GM19025 (cell line): ENCODE measurements at regions not wholly inside any gene's neighbourhood (a gene's known extent, or its start where the extent isn't known, plus 50 kb on each side); places are given as distances from the start of the nearest gene placed in this dataset.
"Not testable (repeated sequence)": the region's sequence is repeated elsewhere in the genome, so short reads cannot be mapped to it uniquely, and the experiment has no call there.

Experiments used
- ATAC-seq: cut with Tn5 transposase; IDR thresholded peaks from one replicate; pipeline ENCODE4 v1.9.1; 2021; ENCODE audit warnings: mild to moderate bottlenecking, low read depth, moderate library complexity; ENCODE audit not compliant: unreplicated experiment

DNA sequence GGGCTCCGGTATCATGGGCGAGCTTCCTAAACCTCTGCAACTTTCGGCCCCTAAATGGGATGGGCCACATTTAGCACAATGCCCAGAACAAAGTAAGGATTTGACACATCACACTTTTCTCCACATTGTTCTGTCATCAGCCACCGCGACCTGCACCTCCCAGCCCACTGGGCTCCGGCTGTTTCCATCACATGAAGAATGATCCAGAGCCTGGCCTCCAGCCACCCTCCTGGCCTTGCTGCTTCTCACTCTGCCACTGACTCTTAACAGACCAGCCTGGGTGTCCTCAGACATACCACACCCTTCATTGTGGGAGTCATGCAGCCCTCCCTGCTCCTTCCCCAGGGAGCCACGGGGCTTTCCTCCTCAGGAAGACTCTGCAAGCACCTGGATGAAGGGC lies 113.7 kb downstream of the IGLL1 start:
- no peak for ATAC-seq

DNA sequence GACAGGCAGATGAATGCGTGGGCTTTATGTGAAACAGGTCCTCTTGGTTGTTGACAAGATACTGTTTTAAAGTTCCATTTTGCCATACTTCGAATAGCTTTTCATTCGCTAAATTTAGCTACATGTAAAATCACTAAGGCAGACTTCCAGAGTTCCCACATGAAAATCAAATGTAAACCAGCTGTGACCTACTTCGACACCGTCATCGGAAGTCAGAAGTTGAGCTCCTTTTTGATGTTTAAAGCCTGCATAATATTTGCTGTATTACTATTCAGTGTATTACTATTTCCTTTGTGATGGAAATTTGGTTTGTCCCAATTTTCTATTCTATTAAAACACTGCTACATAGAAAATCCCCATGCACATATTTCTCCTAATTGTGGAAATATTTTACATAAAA lies 115.3 kb downstream of the IGLL1 start:
- not testable (repeated sequence) for ATAC-seq

DNA sequence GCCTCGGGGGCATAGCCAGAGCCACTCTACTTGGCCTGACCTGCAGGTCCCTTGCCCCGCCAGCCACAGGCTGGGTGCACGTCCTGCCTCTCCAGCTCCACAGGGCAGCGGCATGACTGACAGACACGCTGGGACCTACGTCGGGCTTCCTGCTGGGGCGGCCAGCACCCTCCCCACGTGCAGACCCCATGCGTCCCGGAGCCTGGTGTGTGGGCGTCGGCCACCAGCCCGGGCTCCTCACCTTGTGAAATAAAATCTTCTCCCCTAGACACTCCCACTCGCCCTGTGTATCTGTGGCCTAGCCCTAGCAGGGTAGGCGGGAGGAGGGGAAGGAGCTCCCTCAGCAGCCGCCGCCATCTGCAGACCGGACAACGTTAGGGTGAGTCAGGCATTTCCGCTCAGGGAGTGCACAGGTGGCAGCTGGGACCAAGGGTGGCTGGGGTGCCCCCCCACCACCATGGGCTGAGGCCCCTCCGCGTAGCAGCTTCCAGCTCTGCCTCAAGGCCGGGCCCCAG lies 119.5 kb downstream of the IGLL1 start:
- ATAC-seq: not testable (repeated sequence)

DNA sequence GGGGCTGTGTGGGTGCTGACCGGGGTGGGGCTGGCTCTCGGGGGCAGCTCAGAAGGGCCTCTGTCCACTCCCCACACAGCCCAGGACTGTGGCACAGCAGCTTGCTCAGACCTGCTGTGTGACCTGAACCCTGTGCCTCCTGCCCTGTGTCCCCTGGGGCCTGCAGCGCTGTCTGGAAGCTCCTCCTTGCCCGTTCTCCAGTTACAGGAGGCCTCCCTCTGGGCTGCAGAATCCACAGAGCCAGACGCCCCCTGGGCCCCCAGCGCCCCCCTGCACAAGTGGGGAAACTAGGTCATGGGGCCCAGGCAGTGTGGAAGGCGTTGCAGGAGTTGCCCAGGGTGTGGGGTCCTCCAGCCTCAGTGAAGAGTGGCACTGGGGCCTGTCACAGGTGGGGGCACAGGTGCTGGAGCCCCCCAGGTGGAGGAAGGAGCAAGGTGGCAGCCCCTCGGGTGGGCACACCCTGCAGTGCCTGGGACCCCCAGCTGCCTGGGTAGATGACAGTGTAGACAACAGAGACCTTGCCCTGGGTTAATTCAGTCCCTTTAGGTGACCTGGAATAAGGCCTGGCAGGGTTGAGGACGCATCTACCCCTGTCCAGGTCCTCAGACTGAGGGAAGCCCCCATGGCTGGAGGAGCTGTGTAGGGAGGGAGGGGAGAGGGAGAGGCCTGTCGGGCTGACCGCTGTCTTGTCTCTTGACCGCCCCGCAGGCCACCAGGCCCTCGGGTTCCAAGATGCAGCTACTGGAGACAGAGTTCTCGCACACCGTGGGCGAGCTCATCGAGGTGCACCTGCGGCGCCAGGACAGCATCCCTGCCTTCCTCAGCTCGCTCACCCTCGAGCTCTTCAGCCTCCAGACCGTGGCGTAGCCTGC lies 120.2 kb downstream of the IGLL1 start:
- not testable (repeated sequence) for ATAC-seq

DNA sequence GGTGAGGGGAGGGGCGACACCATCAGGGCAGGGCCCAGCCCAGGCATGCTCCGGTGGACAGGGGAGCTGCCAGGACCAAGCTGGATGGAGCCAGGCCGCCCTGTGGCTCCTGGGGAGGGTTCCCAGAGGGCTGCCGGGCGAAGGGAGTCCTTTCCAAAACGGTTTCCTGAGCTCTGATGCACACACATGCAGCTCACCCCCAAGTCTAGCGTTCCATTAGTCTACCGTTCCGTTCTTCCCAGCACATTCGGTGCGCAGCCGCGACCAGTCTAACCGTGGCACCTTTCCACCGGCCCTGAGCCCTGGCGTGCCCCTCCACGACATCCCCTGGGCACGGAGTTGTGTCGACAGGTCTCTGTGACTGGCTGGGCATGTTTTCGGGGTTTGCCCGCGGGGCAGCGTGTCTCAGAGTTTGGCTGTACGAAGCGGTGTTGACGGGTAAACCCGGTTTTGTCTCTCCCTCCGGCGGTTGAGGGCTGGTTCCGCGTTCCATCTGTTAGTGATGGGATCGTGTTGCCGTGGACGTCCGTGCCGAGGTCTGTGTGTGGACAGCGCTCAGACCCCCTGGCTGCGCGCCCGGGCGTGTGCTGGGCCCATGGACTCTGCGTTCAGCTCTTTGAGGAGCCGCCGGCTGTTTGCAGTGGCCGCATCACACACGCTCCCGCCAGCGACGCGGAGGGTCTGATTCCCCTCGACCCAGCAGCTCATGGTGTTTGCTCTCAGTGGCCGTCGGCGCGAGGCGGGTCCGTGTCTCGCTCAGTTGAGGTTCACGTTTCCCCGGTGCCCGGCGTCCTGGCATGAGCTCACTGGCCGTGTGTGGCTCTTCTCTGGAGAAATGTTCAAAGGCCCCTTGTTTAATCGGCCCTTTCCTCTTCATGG lies 121.2 kb downstream of the IGLL1 start:
- no peak for ATAC-seq

DNA sequence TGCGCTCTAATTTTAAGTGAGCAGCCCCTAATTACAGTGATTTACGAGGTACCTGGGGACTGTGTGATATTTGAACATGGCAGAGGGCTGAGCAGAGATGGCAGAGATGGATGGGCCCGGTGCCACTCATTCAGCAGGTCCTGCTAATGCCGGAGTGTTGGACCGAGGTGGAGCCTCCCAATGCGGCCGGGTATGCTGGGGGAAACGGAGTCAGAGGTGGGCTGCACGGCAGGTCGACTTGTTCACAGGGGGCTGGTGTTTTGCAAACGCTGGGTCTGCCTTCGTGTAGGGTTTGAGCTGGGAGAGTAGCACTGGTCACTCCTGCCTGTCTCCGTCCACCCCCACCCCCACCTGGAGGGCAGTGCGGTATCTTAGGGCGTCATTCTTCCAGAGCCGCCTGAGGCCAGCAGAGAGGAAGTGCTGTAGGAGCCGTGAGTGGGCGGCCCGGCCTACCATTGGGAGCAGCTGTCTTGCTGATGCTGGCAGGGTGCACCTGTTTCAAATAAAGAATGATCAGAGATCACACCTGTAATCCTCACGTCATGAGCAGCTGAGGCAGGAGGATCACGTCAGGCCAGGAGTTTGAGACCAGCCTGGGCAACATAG lies 122.6 kb downstream of the IGLL1 start:
- no peak for ATAC-seq

DNA sequence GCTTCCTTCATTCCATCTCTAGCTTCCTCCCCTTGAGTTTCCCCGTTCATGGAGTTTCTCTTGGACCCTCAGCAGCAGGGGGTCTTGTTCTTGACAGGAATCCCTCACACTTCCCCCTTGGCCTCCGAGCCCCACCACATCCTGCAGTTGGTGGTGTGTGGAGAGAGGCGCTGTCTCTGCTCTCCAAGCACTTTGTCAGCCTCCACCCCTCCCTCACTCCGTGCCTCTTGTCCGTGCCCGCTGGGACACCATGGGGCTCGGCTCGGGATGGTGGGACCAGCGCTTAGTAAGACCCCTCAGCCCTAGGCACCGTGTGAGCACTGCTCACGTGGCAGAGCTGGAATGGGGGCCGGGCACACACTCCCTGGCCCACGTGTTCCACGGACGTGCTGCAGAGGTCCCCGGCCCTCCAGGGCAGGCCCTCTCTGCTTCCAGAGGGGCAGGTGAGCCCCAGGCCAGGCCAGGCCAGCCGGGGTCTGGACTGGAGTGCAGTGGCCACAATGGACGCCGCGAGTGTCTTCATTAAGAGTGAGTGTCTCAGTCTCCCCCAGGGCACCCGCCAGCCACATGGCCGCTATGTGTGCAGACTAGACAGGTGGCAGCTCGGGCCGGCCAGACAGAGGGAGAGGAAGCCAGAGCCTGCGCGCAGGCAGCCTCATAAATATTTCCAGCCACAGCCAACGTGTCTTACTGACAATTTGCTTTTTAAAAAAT lies 123.3 kb downstream of the IGLL1 start:
- ATAC-seq: not testable (repeated sequence)

DNA sequence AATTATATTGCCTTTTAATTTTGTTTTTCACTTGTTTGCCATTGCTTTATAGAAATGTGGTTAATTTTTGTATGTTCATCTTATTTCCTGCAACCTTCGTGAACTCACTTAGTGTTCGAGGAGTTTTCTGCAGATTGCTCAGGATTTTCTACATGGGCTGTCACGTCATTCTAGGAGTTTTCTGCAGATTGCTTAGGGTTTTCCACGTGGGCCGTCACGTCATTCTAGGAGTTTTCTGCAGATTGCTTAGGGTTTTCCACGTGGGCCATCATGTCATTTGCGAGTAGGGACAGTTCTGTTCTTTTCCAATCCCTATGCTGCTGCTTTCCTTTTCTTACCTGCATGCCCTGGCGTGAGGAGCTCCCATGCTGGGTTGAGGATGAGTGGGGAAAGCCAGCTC lies 125.7 kb downstream of the IGLL1 start:
- not testable (repeated sequence) for ATAC-seq

DNA sequence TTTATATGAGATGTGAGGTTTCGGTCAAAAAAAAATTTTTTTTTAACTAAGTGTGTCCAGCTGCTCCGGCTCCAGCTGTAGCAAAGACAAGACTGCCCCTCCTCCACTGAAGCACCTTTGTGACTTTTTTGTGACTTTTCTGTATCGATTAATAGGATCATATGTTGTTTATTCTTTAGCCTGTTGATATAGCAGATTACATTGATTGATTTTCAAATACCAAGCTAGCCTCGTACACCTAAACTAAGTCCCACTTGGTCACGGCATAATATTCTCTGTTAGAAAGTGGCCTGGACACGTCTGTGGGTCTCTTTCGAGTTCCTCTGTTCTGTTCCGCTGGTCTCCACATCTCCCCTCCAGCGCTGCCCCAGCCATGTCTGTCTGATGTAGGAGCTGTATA lies 126.8 kb downstream of the IGLL1 start:
- no peak for ATAC-seq

DNA sequence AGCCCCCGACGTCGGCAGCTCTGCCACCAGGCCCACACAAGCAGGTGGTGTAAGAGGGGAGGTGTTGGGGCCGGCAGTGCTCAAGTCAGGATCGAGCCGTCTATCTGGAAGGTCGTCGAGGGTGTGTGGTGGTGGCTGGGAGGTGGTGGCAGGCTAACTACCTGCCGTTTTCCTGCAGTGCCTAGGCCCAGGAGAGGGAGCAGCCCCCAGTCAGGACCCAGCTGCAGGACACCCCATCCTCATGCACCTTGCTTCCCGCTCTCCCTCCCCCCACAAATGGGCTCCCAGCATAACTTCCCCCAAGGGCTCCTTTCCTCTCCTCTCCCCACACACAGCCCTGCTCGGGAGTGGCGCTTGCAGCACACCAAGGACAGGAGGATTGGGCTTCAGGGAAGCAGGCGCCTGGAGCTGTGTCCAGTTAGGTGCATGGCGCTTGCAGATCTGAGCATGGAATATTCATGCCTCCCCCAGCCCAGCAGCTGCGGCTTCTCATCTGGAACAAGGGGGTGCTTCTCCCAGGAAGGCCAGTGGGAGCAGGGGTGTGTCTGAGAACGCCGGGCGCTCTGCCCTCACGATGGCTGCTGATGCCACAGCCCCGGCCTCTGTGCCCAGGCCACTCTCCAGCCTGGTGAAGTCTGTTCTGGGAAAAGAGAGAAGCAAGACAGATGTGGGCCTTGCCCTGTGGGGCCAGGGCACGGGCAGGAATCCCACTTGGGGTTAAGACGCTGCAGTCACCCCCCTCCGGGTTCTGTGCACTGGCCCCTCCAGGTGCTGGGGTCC lies 127.7 kb downstream of the IGLL1 start:
- no peak for ATAC-seq

DNA sequence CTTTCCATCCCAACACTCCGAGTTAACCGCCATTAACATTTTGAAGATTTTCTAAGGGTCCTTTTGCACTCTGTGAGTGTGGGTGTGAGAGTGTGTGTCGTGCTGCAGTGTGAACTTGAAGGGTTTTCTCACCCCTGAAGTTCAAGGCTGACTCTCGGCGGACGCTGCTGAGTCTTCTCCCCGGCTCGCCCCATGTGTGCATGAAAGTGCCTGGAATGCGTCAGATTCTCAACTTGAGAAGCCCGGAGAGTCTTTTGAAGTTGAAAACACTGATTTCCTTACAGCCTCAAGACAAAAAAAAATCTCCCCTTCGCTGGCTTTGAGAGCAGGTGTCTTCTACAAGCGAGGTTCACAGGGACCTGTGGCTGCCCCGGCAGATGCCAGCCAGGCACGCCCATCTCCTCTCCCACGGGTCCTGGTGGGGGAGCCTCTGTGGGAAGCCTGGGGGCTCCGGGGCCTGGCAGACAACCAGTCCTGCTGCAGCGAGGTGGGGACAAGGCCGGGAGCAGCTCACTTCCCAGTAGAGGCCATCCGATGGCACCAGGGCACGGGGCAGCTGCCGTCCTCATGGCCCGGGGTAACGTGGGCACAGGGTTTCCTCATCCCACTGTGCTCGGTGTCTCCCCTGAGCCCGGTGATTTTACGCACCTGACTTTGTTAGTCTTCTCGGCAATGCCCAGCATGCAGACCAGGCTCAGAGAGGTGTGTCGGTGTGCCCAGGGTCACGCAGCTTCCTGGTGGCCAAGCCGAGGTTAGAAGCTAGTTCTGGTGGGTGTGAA lies 128.4 kb downstream of the IGLL1 start:
- ATAC-seq: not testable (repeated sequence)

DNA sequence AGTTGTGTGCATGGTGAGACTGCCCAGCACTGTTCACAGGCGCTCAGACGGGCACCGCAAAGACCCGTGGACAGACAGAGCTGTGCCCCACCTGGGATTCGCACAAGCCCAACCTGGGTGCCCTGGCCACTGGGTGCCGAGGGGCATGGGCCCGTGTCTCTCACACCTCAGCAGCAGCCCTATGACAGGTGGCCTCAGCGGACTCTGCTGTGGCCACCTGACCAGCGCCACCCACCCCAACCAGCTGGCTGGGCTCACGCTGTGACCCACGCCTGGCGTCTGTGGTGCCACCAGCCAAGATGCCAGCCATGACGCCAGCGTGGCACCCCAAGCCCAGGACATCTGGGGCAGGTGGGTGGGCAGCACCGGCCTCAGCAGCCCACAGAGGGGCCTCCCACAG lies 129.3 kb downstream of the IGLL1 start:
- not testable (repeated sequence) for ATAC-seq

DNA sequence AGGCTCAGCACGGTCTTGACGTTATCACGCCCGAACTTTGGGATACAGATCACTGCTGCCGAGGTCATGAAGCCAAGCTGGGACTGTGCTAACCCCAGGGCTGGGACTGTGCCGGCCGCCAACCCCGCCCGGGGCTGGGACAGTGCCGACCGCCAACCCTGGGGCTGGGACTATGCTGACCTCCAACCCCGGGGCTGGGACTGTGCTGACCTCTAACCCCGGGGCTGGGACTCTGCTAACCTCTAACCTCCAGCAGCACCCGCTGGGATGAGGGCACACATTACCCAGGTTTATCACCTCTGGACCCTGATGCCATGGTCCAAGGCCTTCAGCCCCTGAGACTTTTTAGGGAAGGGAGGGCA lies 129.7 kb downstream of the IGLL1 start:
- no peak for ATAC-seq

DNA sequence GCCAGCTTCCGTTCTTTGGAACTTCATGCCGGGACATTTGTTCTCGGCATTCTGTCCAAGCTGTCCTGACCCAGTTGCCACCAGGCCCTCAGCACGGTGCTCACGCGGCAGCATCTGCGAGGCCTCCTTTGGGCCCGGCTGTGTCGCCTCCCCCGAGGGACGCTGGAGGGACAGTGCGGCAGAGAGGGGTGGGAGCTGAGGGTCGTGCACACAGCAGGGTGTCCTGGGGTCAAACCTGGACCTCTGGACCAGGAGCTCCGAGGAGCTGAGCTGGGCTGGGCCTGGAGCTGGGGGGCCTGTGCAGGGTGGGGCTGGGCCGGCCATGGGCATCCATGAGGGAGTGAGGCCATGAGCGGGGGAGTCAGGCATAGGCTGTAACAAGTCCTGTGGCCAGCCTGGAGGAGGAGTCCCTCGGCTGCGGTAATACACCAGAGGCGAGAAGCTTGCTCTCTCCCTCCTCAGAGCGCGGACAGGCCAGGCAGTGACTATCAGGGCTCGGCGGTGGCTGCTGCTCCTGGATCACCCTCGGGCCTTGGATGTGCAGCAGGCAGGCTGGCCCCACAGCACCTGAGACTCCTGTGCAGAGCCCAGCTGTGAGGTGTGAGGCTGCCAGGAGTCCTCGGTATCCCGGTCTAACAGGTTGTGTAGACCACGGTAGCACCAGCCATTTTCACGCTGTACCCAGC lies 130.2 kb downstream of the IGLL1 start:
- not testable (repeated sequence) for ATAC-seq

DNA sequence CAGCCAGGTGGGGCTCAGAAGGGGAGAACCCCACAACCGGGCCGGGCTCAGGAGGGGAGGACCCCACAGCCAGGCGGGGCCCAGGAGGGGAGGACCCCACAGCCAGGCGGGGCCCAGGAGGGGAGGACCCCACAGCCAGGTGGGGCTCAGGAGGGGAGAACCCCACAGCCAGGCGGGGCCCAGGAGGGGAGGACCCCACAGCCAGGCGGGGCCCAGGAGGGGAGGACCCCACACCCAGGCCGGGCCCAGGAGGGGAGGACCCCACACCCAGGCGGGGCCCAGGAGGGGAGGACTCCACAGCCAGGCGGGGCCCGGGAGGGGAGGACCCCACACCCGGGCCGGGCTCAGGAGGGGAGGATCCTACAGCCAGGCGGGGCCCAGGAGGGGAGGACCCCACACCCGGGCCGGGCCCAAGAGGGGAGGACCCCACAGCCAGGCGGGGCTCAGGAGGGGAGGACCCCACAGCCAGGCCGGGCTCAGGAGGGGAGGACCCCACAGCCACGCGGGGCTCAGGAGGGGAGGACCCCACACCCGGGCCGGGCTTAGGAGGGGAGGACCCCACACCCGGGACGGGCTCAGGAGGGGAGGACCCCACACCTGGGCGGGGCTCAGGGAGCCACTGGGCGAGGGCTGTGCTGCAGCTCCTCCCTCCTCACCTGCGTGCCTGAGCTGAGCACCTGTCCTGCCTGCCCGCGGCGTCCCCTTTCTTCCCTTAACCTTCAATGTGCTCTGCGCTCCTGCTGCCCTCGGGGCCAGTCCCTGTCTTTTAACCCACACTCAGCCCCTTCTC lies 131.4 kb downstream of the IGLL1 start:
- not testable (repeated sequence) for ATAC-seq

DNA sequence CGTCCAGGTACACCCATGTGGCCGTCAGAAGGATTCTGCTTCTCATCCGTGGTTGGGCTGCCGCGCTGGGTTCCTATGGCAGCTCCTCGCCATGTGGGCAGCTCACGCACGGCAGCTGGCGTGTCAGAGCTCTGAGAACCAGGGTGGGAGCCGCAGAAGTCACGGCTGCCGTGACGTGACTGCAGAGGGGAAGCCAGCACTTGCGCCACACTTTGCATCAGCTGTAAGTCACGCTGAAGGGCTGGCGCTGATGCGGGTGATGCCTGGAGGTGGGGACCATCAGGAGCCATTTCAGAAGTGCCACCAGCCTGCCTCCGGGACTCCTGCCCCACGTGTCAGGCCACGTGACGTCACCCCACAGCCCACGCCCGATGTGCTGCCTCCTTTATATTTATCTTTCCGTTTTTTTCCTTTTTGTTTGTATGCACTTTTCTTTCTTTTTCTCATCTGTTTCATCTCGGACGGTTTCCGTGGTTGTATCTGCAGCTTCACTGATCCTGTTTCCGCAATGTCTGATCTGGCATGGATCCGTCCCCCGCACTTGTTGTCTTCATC lies 133.2 kb downstream of the IGLL1 start:
- ATAC-seq: no peak

DNA sequence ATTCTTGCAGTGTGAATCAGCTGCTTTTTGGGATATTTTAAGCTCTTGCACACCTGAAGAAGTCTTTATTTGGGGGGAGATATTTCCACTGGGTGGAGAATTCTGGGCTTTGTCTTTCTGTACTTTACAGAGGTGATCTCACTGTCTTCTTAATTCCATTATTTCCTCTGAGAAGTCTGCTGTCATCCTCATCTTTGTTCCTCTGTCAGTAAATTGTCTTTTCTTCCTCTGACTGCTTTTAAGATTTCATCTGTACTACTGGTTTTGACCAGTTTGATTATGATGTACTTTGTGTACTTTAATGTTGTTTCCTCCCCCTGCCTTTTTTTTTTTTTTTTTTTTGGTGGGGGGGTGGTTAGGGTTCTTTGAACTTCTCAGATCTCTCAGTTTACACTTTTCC lies 133.9 kb downstream of the IGLL1 start:
- ATAC-seq: not testable (repeated sequence)
